Common myeloid progenitor, CD34-positive (primary cell): ENCODE measurements at regions not wholly inside any gene's neighbourhood (a gene's known extent, or its start where the extent isn't known, plus 50 kb on each side); places are given as distances from the start of the nearest gene placed in this dataset.

Experiments
- CTCF ChIA-PET: fragments of 350-600 bp; sonication (Branson Sonifier 250); formaldehyde crosslinking; loops from one replicate; lab custom pipeline; 2021; ENCODE audit warnings: antibody characterized with exemption; lab: Charles Lee
- POLR2A ChIA-PET: fragments of 350-600 bp; sonication (Branson Sonifier 250); formaldehyde crosslinking; loops from one replicate; lab custom pipeline; 2021; ENCODE audit warnings: antibody characterized with exemption; lab: Charles Lee
- DNase-seq, 3 donors: peaks; one replicate each; pipeline versions ENCODE4 v3.0.0 to v3.0.0-alpha.2; 2013
- H3K27ac ChIP-seq, 2 experiments: 1 replicate in 1 of 2; 2 replicates in 1 of 2; pipeline ENCODE4 v1.7.0; 2013; ENCODE audit warnings: inconsistent platforms in 2 of 2, low read length in 2 of 2, mild to moderate bottlenecking in 2 of 2, low read depth in 1 of 2, moderate library complexity in 1 of 2; ENCODE audit not compliant: severe bottlenecking in 2 of 2, insufficient read depth in 1 of 2, poor library complexity in 1 of 2
- H3K27me3 ChIP-seq, 5 experiments: replicated peaks in 2 of 5; 1 replicate in 3 of 5; 2 replicates in 2 of 5; pipeline versions ENCODE4 v1.6.1 to v1.7.0; 2013; ENCODE audit warnings: low read length in 4 of 5, mild to moderate bottlenecking in 2 of 5, moderate library complexity in 2 of 5, inconsistent platforms in 1 of 5; ENCODE audit not compliant: insufficient read depth in 5 of 5, control insufficient read depth in 4 of 5
- H3K36me3 ChIP-seq, 4 experiments: 1 replicate in 2 of 4; 2 replicates in 2 of 4; pipeline versions ENCODE4 v1.6.1 to v1.7.0; 2013; ENCODE audit warnings: low read length in 3 of 4, control low read depth in 1 of 4, mild to moderate bottlenecking in 1 of 4; ENCODE audit not compliant: control insufficient read depth in 4 of 4, insufficient read depth in 4 of 4
- H3K4me1 ChIP-seq, 4 experiments: 1 replicate in 3 of 4; 2 replicates in 1 of 4; pipeline versions ENCODE4 v1.6.1 to v1.7.1; 2013; ENCODE audit warnings: low read length in 3 of 4, mild to moderate bottlenecking in 3 of 4, control low read depth in 1 of 4, inconsistent platforms in 1 of 4, moderate library complexity in 1 of 4; ENCODE audit not compliant: control insufficient read depth in 4 of 4, insufficient read depth in 4 of 4; ENCODE audit errors: control extremely low read depth in 1 of 4
- H3K4me3 ChIP-seq, 7 experiments: 1 replicate in 4 of 7; 2 replicates in 3 of 7; pipeline versions ENCODE4 v1.5.1 to v1.7.0; 2013; ENCODE audit warnings: mild to moderate bottlenecking in 7 of 7, low read length in 6 of 7, moderate library complexity in 6 of 7, inconsistent platforms in 2 of 7, low read depth in 2 of 7, control low read depth in 1 of 7; ENCODE audit not compliant: insufficient read depth in 4 of 7, control insufficient read depth in 1 of 7; ENCODE audit errors: extremely low read depth in 1 of 7
- H3K9me3 ChIP-seq, 5 experiments: 1 replicate in 4 of 5; 2 replicates in 1 of 5; pipeline versions ENCODE4 v1.6.1 to v1.7.1; 2013; ENCODE audit warnings: low read length in 4 of 5, mild to moderate bottlenecking in 2 of 5, inconsistent platforms in 1 of 5, low read depth in 1 of 5, moderate library complexity in 1 of 5; ENCODE audit not compliant: control insufficient read depth in 4 of 5, insufficient read depth in 2 of 5; ENCODE audit errors: control extremely low read depth in 1 of 5
- WGBS: methylation state at CpG from one replicate; pipeline ENCODE4 v1.1.5; 2013; ENCODE audit not compliant: insufficient coverage; 5-methylcytosine and 5-hydroxymethylcytosine counted together

- H3K36me3 ChIP-seq: no peaks in the 10 kb centered on the region
- no peak overlapping the region for H3K4me3 ChIP-seq
- CTCF ChIA-PET: no interaction called here
- no peak for DNase-seq
- no peaks in the 10 kb centered on the region for H3K9me3 ChIP-seq
- POLR2A ChIA-PET: no interaction called here
- H3K27ac ChIP-seq: no peak overlapping the region
- no peaks in the 10 kb centered on the region for H3K4me1 ChIP-seq
- no peaks in the 10 kb centered on the region for H3K27me3 ChIP-seq
- 22% methylated on average over 1 of the region's 2 CpGs for WGBS
Observed at GRCh38 chr2:80852808-80853139, 548.2 kb upstream of the LRRTM1 start.

- H3K4me1 ChIP-seq: no peaks in the 10 kb centered on the region
- H3K9me3 ChIP-seq: no peaks in the 10 kb centered on the region
- 96% methylated on average over 4 of the region's 4 CpGs for WGBS
- no peaks in the 10 kb centered on the region for H3K27me3 ChIP-seq
- H3K4me3 ChIP-seq: no peak overlapping the region
- H3K27ac ChIP-seq: no peak overlapping the region
- no peak for DNase-seq
- ChIA-PET CTCF (no interaction called here), POLR2A (no interaction called here)
- no peaks in the 10 kb centered on the region for H3K36me3 ChIP-seq
Observed at GRCh38 chr2:80852079-80852807, 547.7 kb upstream of the LRRTM1 start.

GRCh38 chr2:80830891-80831290 is 526.3 kb upstream of the LRRTM1 start:
- POLR2A ChIA-PET: no interaction called here
- WGBS: no CpG with 5 or more reads among the region's 5 CpGs
- CTCF ChIA-PET: no interaction called here
- no peak overlapping the region for H3K27ac ChIP-seq
- H3K27me3 ChIP-seq: no peaks in the 10 kb centered on the region
- no peaks in the 10 kb centered on the region for H3K36me3 ChIP-seq
- H3K4me1 ChIP-seq: no peaks in the 10 kb centered on the region
- no peak overlapping the region for H3K4me3 ChIP-seq
- DNase-seq: no peak
- no peaks in the 10 kb centered on the region for H3K9me3 ChIP-seq

- Histone ChIP-seq H3K4me3 (no peak overlapping the region), H3K9me3 (no peaks in the 10 kb centered on the region), H3K27me3 (no peaks in the 10 kb centered on the region), H3K27ac (no peak overlapping the region), H3K4me1 (no peaks in the 10 kb centered on the region), H3K36me3 (no peaks in the 10 kb centered on the region)
- DNase-seq: no peak
- POLR2A ChIA-PET: no interaction called here
- 88% methylated on average over 3 of the region's 4 CpGs for WGBS
- CTCF ChIA-PET: no interaction called here
Observed at GRCh38 chr2:80822999-80823398, 518.4 kb upstream of the LRRTM1 start.

GRCh38 chr2:80815259-80815658 is 510.7 kb upstream of the LRRTM1 start:
- POLR2A ChIA-PET: no interaction called here
- CTCF ChIA-PET: no interaction called here
- Histone ChIP-seq H3K27ac (no peak overlapping the region), H3K36me3 (no peaks in the 10 kb centered on the region), H3K4me1 (no peaks in the 10 kb centered on the region), H3K27me3 (no peaks in the 10 kb centered on the region), H3K9me3 (peaks cover 0 to 2% (median 0%) of the 10 kb centered on the region in 5 experiments), H3K4me3 (no peak overlapping the region)
- no peak for DNase-seq
- WGBS: 67% methylated on average over 1 of the region's 1 CpG

- no peak overlapping the region for H3K27ac ChIP-seq
- POLR2A ChIA-PET: no interaction called here
- WGBS: no CpG with 5 or more reads among the region's 1 CpG
Observed at GRCh38 chr2:80786584-80786983, 482.0 kb upstream of the LRRTM1 start.

GRCh38 chr2:80778704-80779103 is 474.2 kb upstream of the LRRTM1 start:
- Histone ChIP-seq H3K36me3 (no peaks in the 10 kb centered on the region), H3K27me3 (no peaks in the 10 kb centered on the region), H3K9me3 (no peaks in the 10 kb centered on the region), H3K4me1 (no peaks in the 10 kb centered on the region), H3K27ac (no peak overlapping the region), H3K4me3 (no peak overlapping the region)
- POLR2A ChIA-PET: no interaction called here
- no peak for DNase-seq
- CTCF ChIA-PET: interaction anchor here (1.1 kb wide), 1 partner anchor 14 kb away, joined by 3 read pairs; no protein-coding TSS in a partner anchor

More at GRCh38 chr2:80786584-80786983, 482.0 kb upstream of the LRRTM1 start:
- H3K9me3 ChIP-seq: no peaks in the 10 kb centered on the region
- H3K4me3 ChIP-seq: no peak overlapping the region
- DNase-seq: no peak
- no peaks in the 10 kb centered on the region for H3K4me1 ChIP-seq
- CTCF ChIA-PET: no interaction called here
- no peaks in the 10 kb centered on the region for H3K27me3 ChIP-seq
- H3K36me3 ChIP-seq: no peaks in the 10 kb centered on the region
